ENCODE measurements at regions not wholly inside any gene's neighbourhood (a gene's known extent, or its start where the extent isn't known, plus 50 kb on each side); places are given as distances from the start of the nearest gene placed in this dataset.

- FAIRE-seq (no peak), DNase-seq (ENCODE audit: low spot score) (no peak), ATAC-seq (no peak)
- H3K36me3 ChIP-seq (replicated peaks in 1 of 2; ENCODE audit: control insufficient read depth in 1 of 2, insufficient read depth in 2 of 2, low read length in 2 of 2), result no peaks in the 10 kb centered on the region
- intact Hi-C loops (cut with micrococcal nuclease; ENCODE audit: unreplicated experiment) (no loop called here), in situ Hi-C loops (cut with HindIII; ENCODE audit: extremely low pct_ligation_motif_present, low pct_unique_long_range_greater_than_20kb) (no loop called here)
- no peak overlapping the region for H3K4me2 ChIP-seq (ENCODE audit: low read depth, low read length)
- H3K27me3 ChIP-seq (ENCODE audit: control insufficient read depth in 1 of 2, insufficient read depth in 2 of 2, low read length in 2 of 2), result peaks cover 1 to 27% of the 10 kb centered on the region in 2 experiments; a peak in 3 of 5 replicates
- H2AFZ ChIP-seq (ENCODE audit: low read length), result no peak overlapping the region
- H3K4me3 ChIP-seq (replicated peaks in 1 of 3; ENCODE audit: insufficient read depth in 1 of 3, low read depth in 2 of 3, low read length in 3 of 3), result no peak overlapping the region
- CTCF ChIA-PET (ENCODE audit: low intra/inter-chr PET ratio, low total read pairs), result no interaction called here
- H4K20me1 ChIP-seq (ENCODE audit: insufficient read depth, low read length), result no peaks in the 10 kb centered on the region
- no peaks in the 10 kb centered on the region for H3K9me3 ChIP-seq (ENCODE audit: low read length)
- TF ChIP-seq ZNF674 (CRISPR knock-in tag; IDR thresholded peaks at IDR 0.05; ENCODE audit: low read depth) (no peak), PPARG (CRISPR knock-in tag; conservative IDR thresholded peaks at IDR 0.05) (no peak), FOXP4 (CRISPR knock-in tag; IDR thresholded peaks at IDR 0.05) (no peak), MBNL3 (CRISPR knock-in tag; conservative IDR thresholded peaks at IDR 0.05) (no peak), ZNF180 (CRISPR knock-in tag; IDR thresholded peaks at IDR 0.05; ENCODE audit: borderline replicate concordance, low read depth) (no peak), HIVEP1 (CRISPR knock-in tag; IDR thresholded peaks at IDR 0.05) (no peak), ZNF549 (CRISPR knock-in tag; IDR thresholded peaks at IDR 0.05) (no peak), RELA (CRISPR knock-in tag; IDR thresholded peaks at IDR 0.05) (no peak), KLF13 (CRISPR knock-in tag; IDR thresholded peaks at IDR 0.05) (no peak), ZBTB14 (CRISPR knock-in tag; IDR thresholded peaks at IDR 0.05) (no peak), ZNF879 (CRISPR knock-in tag; IDR thresholded peaks at IDR 0.05) (no peak), ELF4 (CRISPR knock-in tag; IDR thresholded peaks at IDR 0.05; ENCODE audit: borderline replicate concordance) (no peak)
- POLR2A ChIA-PET, result no interaction called here
- no TSS peak for BruUV-seq (replicated peaks)
- no peaks in the 10 kb centered on the region for H3K79me2 ChIP-seq (ENCODE audit: insufficient read depth, low read length)
- H3K9ac ChIP-seq (ENCODE audit: insufficient read depth, low read depth, low read length), result no peak overlapping the region
- H3K27ac ChIP-seq (ENCODE audit: extremely low read length, insufficient read depth, low read length), result no peak overlapping the region
- H3K4me1 ChIP-seq (ENCODE audit: insufficient read depth, low read length), result no peaks in the 10 kb centered on the region
- 0% methylated on average over 3 of the region's 3 CpGs for WGBS (ENCODE audit: low lambda C conversion rate)
Observed at GRCh38 chr2:129456691-129457090, 522.8 kb upstream of the RAB6C start.
